MCF 10A (cell line): ENCODE measurements at regions not wholly inside any gene's neighbourhood (a gene's known extent, or its start where the extent isn't known, plus 50 kb on each side); places are given as distances from the start of the nearest gene placed in this dataset.

ENCODE experiments used
- BruUV-seq: library from RNA; stranded (reverse); fragments of 400-500 nt; replicated peaks from 2 replicates; lab custom pipeline; 2021; lab: Mats Ljungman, UMichigan
- CTCF ChIA-PET: fragments of 300-600 bp; sonication (Branson Sonifier 250); formaldehyde crosslinking; extraction: SDS; loops from one replicate; lab custom pipeline; 2021; ENCODE audit warnings: antibody characterized with exemption, inconsistent platforms; lab: Yijun Ruan, JAX
- POLR2A ChIA-PET: fragments of 300-600, 350-650 bp; sonication (Branson Sonifier 250); formaldehyde crosslinking; extraction: SDS; loops from one replicate; lab custom pipeline; 2020; ENCODE audit warnings: antibody characterized with exemption, inconsistent platforms; lab: Yijun Ruan, JAX
- DNase-seq: peaks from one replicate; pipeline ENCODE4 v3.0.0-alpha.2; 2018; ENCODE audit not compliant: unreplicated experiment
- H3K27ac Mint-ChIP-seq: one replicate; pipeline ENCODE4 v1.8.0; 2022; ENCODE audit warnings: mild to moderate bottlenecking, low read depth, mixed read lengths; ENCODE audit not compliant: unreplicated experiment
- H3K27me3 Mint-ChIP-seq: one replicate; pipeline ENCODE4 v1.8.0; 2022; ENCODE audit warnings: mixed read lengths; ENCODE audit not compliant: insufficient read depth, unreplicated experiment
- H3K36me3 Mint-ChIP-seq: one replicate; pipeline ENCODE4 v1.8.0; 2022; ENCODE audit warnings: mild to moderate bottlenecking, moderate library complexity, mixed read lengths; ENCODE audit not compliant: insufficient read depth, unreplicated experiment
- H3K4me1 Mint-ChIP-seq: one replicate; pipeline ENCODE4 v1.8.0; 2022; ENCODE audit warnings: mixed read lengths; ENCODE audit not compliant: insufficient read depth, unreplicated experiment
- H3K4me3 Mint-ChIP-seq: one replicate; pipeline ENCODE4 v1.8.0; 2022; ENCODE audit warnings: mild to moderate bottlenecking, moderate library complexity, mixed read lengths; ENCODE audit not compliant: unreplicated experiment
- H3K9me3 Mint-ChIP-seq: one replicate; pipeline ENCODE4 v1.8.0; 2022; ENCODE audit warnings: mixed read lengths; ENCODE audit not compliant: unreplicated experiment
- CTCF ChIP-seq: fragments of 200-600 bp; IDR thresholded peaks from one replicate; pipeline ENCODE4 v1.8.0; 2022; ENCODE audit warnings: antibody characterized with exemption, mild to moderate bottlenecking; ENCODE audit not compliant: unreplicated experiment
- intact Hi-C: fragments of 100-400 bp; cut with micrococcal nuclease; formaldehyde crosslinking; loops from 2 replicates; pipeline ENCODE4 v1.14.1; 2022

- POLR2A ChIA-PET, result no interaction called here
- Mint-ChIP-seq H3K27ac (no peak overlapping the region), H3K4me3 (no peak overlapping the region), H3K9me3 (no peaks in the 10 kb centered on the region), H3K4me1 (no peaks in the 10 kb centered on the region), H3K27me3 (peaks cover 15% of the 10 kb centered on the region), H3K36me3 (no peaks in the 10 kb centered on the region)
- no TSS peak for BruUV-seq
- intact Hi-C loops, result no loop called here
- DNase-seq, result no peak
- CTCF ChIA-PET, result interaction anchor here (0.9 to 1.0 kb wide), 2 partner anchors 19 to 207 kb away, joined by 4 to 6 read pairs; no protein-coding TSS in a partner anchor
- TF ChIP-seq CTCF, result no peak
These were observed 114.6 kb downstream of the MTX3 start for GRCh38 chr5:79876456-79876855.

GRCh38 chr5:79875230-79875629 is 115.8 kb downstream of the MTX3 start:
- H3K27me3 Mint-ChIP-seq, result peaks cover 27% of the 10 kb centered on the region
- H3K27ac Mint-ChIP-seq, result no peak overlapping the region
- TF ChIP-seq CTCF, result no peak
- BruUV-seq, result no TSS peak
- no peaks in the 10 kb centered on the region for H3K36me3 Mint-ChIP-seq
- intact Hi-C loops, result no loop called here
- H3K4me3 Mint-ChIP-seq, result no peak overlapping the region
- no peak for DNase-seq
- H3K9me3 Mint-ChIP-seq, result no peaks in the 10 kb centered on the region
- ChIA-PET CTCF (interaction anchor here (1.3 kb wide), 1 partner anchor 16 kb away, joined by 3 read pairs; no protein-coding TSS in a partner anchor), POLR2A (no interaction called here)
- H3K4me1 Mint-ChIP-seq, result no peaks in the 10 kb centered on the region

GRCh38 chr5:79873187-79873586 is 117.9 kb downstream of the MTX3 start:
- no peaks in the 10 kb centered on the region for H3K4me1 Mint-ChIP-seq
- H3K36me3 Mint-ChIP-seq, result no peaks in the 10 kb centered on the region
- ChIA-PET CTCF (no interaction called here), POLR2A (interaction anchor here (0.6 to 1.2 kb wide), 3 partner anchors 27 to 121 kb away, joined by 3 read pairs; no protein-coding TSS in a partner anchor)
- no peak overlapping the region for H3K27ac Mint-ChIP-seq
- H3K4me3 Mint-ChIP-seq, result no peak overlapping the region
- no peaks in the 10 kb centered on the region for H3K9me3 Mint-ChIP-seq
- no peak for DNase-seq
- intact Hi-C loops, result no loop called here
- peaks cover 31% of the 10 kb centered on the region for H3K27me3 Mint-ChIP-seq
- no TSS peak for BruUV-seq
- TF ChIP-seq CTCF, result no peak

GRCh38 chr5:79872291-79872690 is 118.8 kb downstream of the MTX3 start:
- no peaks in the 10 kb centered on the region for H3K9me3 Mint-ChIP-seq
- CTCF ChIA-PET, result no interaction called here
- intact Hi-C loops, result no loop called here

More at GRCh38 chr5:79872291-79872690, 118.8 kb downstream of the MTX3 start:
- Mint-ChIP-seq H3K27me3 (peaks cover 31% of the 10 kb centered on the region), H3K4me1 (no peaks in the 10 kb centered on the region), H3K4me3 (no peak overlapping the region), H3K27ac (no peak overlapping the region), H3K36me3 (no peaks in the 10 kb centered on the region)
- TF ChIP-seq CTCF, result no peak
- no TSS peak for BruUV-seq
- no peak for DNase-seq
- POLR2A ChIA-PET, result interaction anchor here (1.2 kb wide), 1 partner anchor 26 kb away, joined by 3 read pairs; no protein-coding TSS in a partner anchor
